IMR-90 (cell line): ENCODE measurements at regions not wholly inside any gene's neighbourhood (a gene's known extent, or its start where the extent isn't known, plus 50 kb on each side); places are given as distances from the start of the nearest gene placed in this dataset.
A peak's percentile ranks its signal among the peaks of the same experiment; 100 is the strongest.

Source experiments
- ATAC-seq: fragments of 200-7000 bp; cut with Tn5 transposase; 2 replicates; pipeline ENCODE4 v1.9.1; 2020; ENCODE audit warnings: low read depth, mild to moderate bottlenecking, moderate library complexity
- BruUV-seq: library from RNA; stranded (reverse); fragments of 400-500 nt; replicated peaks from 2 replicates; lab custom pipeline; 2021; lab: Mats Ljungman, UMichigan
- CTCF ChIA-PET: fragments of 300-600 bp; formaldehyde crosslinking; extraction: SDS; loops from one replicate; lab custom pipeline; 2021; ENCODE audit warnings: antibody characterized with exemption; lab: Yijun Ruan, JAX
- POLR2A ChIA-PET: fragments of 300-600 bp; sonication (Branson Sonifier 250); formaldehyde crosslinking; loops from one replicate; lab custom pipeline; 2022; ENCODE audit warnings: antibody characterized with exemption; ENCODE audit not compliant: unreplicated experiment; lab: Charles Lee
- DNase-seq: peaks from one replicate; pipeline ENCODE4 v3.0.0; 2013
- H2AFZ ChIP-seq: replicated peaks from 2 replicates; pipeline ENCODE3; 2013; ENCODE audit warnings: low read length, mild to moderate bottlenecking; ENCODE audit not compliant: poor library complexity
- H2AK5ac ChIP-seq: 2 replicates; pipeline ENCODE4 v1.6.1; 2013; ENCODE audit warnings: low read depth, low read length, inconsistent platforms
- H2AK9ac ChIP-seq: replicated peaks from 2 replicates; pipeline ENCODE3; 2013; ENCODE audit warnings: mild to moderate bottlenecking, low read depth, low read length, moderate library complexity; ENCODE audit not compliant: poor library complexity
- H2BK120ac ChIP-seq: 2 replicates; pipeline ENCODE4 v1.6.1; 2013; ENCODE audit warnings: low read depth, low read length, inconsistent platforms
- H2BK15ac ChIP-seq: 3 replicates; pipeline ENCODE4 v1.6.1; 2013; ENCODE audit warnings: low read depth, low read length, inconsistent platforms
- H2BK20ac ChIP-seq: 2 replicates; pipeline ENCODE4 v1.6.1; 2013; ENCODE audit warnings: low read depth, mild to moderate bottlenecking, inconsistent platforms, low read length, moderate library complexity
- H2BK5ac ChIP-seq: 2 replicates; pipeline ENCODE4 v1.6.1; 2013; ENCODE audit warnings: mild to moderate bottlenecking, low read depth, low read length, inconsistent platforms; ENCODE audit not compliant: poor library complexity, severe bottlenecking
- H3K14ac ChIP-seq: replicated peaks from 2 replicates; pipeline ENCODE4 v1.6.1; 2013; ENCODE audit warnings: low read depth, low read length, inconsistent platforms
- H3K18ac ChIP-seq: 2 replicates; pipeline ENCODE4 v1.6.1; 2013; ENCODE audit warnings: low read depth, low read length, control low read depth
- H3K23ac ChIP-seq: 2 replicates; pipeline ENCODE4 v1.6.1; 2013; ENCODE audit warnings: low read depth, low read length, inconsistent platforms
- H3K27ac ChIP-seq: 2 replicates; pipeline ENCODE4 v1.5.1; 2013; ENCODE audit warnings: mild to moderate bottlenecking, control low read depth, low read length; ENCODE audit not compliant: insufficient read depth
- H3K27me3 ChIP-seq: 2 replicates; pipeline ENCODE4 v1.6.1; 2013; ENCODE audit warnings: low read length; ENCODE audit not compliant: control insufficient read depth, insufficient read depth
- H3K36me3 ChIP-seq: 2 replicates; pipeline ENCODE4 v1.6.1; 2013; ENCODE audit warnings: low read length, mixed read lengths; ENCODE audit not compliant: control insufficient read depth, insufficient read depth
- H3K4ac ChIP-seq: 2 replicates; pipeline ENCODE4 v1.6.1; 2013; ENCODE audit warnings: low read depth, low read length, inconsistent platforms
- H3K4me1 ChIP-seq: 2 replicates; pipeline ENCODE4 v1.6.1; 2013; ENCODE audit warnings: low read length, mixed read lengths; ENCODE audit not compliant: control insufficient read depth, insufficient read depth
- H3K4me2 ChIP-seq: 2 replicates; pipeline ENCODE4 v1.6.1; 2013; ENCODE audit warnings: low read depth, mild to moderate bottlenecking, control low read depth, low read length, moderate library complexity
- H3K4me3 ChIP-seq: 2 replicates; pipeline ENCODE4 v1.5.1; 2013; ENCODE audit warnings: low read depth, mild to moderate bottlenecking, control low read depth, low read length, moderate library complexity; ENCODE audit not compliant: insufficient read depth
- H3K56ac ChIP-seq: 2 replicates; pipeline ENCODE4 v1.6.1; 2013; ENCODE audit warnings: low read length, inconsistent platforms; ENCODE audit not compliant: insufficient read depth; ENCODE audit errors: extremely low read depth
- H3K79me1 ChIP-seq, 2 experiments: 2 replicates each; pipeline ENCODE4 v1.6.1; 2013; ENCODE audit warnings: low read length in 2 of 2, inconsistent platforms in 1 of 2, low read depth in 1 of 2
- H3K9ac ChIP-seq: 2 replicates; pipeline ENCODE4 v1.6.1; 2013; ENCODE audit warnings: low read depth, low read length, control low read depth
- H3K9me1 ChIP-seq: 2 replicates; pipeline ENCODE4 v1.6.1; 2013; ENCODE audit warnings: low read length, inconsistent platforms; ENCODE audit not compliant: insufficient read depth
- H3K9me3 ChIP-seq: 2 replicates; pipeline ENCODE4 v1.6.1; 2013; ENCODE audit warnings: low read length; ENCODE audit not compliant: control insufficient read depth, insufficient read depth
- H4K20me1 ChIP-seq: 2 replicates; pipeline ENCODE4 v1.6.1; 2013; ENCODE audit warnings: low read length, inconsistent platforms; ENCODE audit not compliant: insufficient read depth
- H4K5ac ChIP-seq: 2 replicates; pipeline ENCODE4 v1.6.1; 2013; ENCODE audit warnings: mild to moderate bottlenecking, low read depth, low read length, control low read depth
- H4K8ac ChIP-seq, 2 experiments: 2 replicates each; pipeline ENCODE4 v1.6.1; 2013; ENCODE audit warnings: low read depth in 2 of 2, low read length in 2 of 2, control low read depth in 1 of 2, inconsistent platforms in 1 of 2
- H4K91ac ChIP-seq: 2 replicates; pipeline ENCODE4 v1.6.1; 2013; ENCODE audit warnings: low read depth, low read length, inconsistent platforms; ENCODE audit not compliant: insufficient read depth
- BHLHE40 ChIP-seq: fragments of 150-350 bp; IDR thresholded peaks from 2 replicates; pipeline ENCODE4 v1.6.1; 2016; ENCODE audit warnings: mild to moderate bottlenecking, low read depth, low read length
- CEBPB ChIP-seq: IDR thresholded peaks from 2 replicates; pipeline ENCODE4 v1.6.1; 2012; ENCODE audit warnings: low read depth, low read length, improper control_type of control experiment
- CHD1 ChIP-seq: IDR thresholded peaks from 2 replicates; pipeline ENCODE4 v1.6.1; 2012; ENCODE audit warnings: low read depth, low read length, improper control_type of control experiment
- FOS ChIP-seq: fragments of 150-350 bp; IDR thresholded peaks from 2 replicates; pipeline ENCODE4 v1.6.1; 2016; ENCODE audit warnings: low read depth, low read length
- MAFK ChIP-seq: IDR thresholded peaks from 2 replicates; pipeline ENCODE4 v1.6.1; 2012; ENCODE audit warnings: low read depth, low read length, improper control_type of control experiment
- MAZ ChIP-seq: IDR thresholded peaks from 2 replicates; pipeline ENCODE4 v1.6.1; 2012; ENCODE audit warnings: low read depth, mild to moderate bottlenecking, low read length, improper control_type of control experiment, moderate library complexity, borderline replicate concordance
- MXI1 ChIP-seq: IDR thresholded peaks from 2 replicates; pipeline ENCODE4 v1.6.1; 2012; ENCODE audit warnings: low read depth, mild to moderate bottlenecking, low read length, moderate library complexity, borderline replicate concordance
- NFE2L2 ChIP-seq: fragments of 150-350 bp; IDR thresholded peaks from 2 replicates; pipeline ENCODE4 v1.6.1; 2016; ENCODE audit warnings: low read depth, mild to moderate bottlenecking, low read length
- POLR2A ChIP-seq: IDR thresholded peaks from 2 replicates; pipeline ENCODE4 v1.6.1; 2012; ENCODE audit warnings: mild to moderate bottlenecking, low read depth, low read length
- RAD21 ChIP-seq: IDR thresholded peaks from 2 replicates; pipeline ENCODE4 v1.6.1; 2012; ENCODE audit warnings: low read length, improper control_type of control experiment
- RCOR1 ChIP-seq: IDR thresholded peaks from 2 replicates; pipeline ENCODE4 v1.6.1; 2012; ENCODE audit warnings: mild to moderate bottlenecking, low read length, improper control_type of control experiment; ENCODE audit not compliant: insufficient replicate concordance
- RFX5 ChIP-seq: IDR thresholded peaks from 2 replicates; pipeline ENCODE4 v1.8.0; 2012; ENCODE audit warnings: low read depth, mild to moderate bottlenecking, low read length, moderate library complexity
- SMC3 ChIP-seq: fragments of 150-350 bp; IDR thresholded peaks from 2 replicates; pipeline ENCODE4 v1.6.1; 2016; ENCODE audit warnings: low read depth, mild to moderate bottlenecking, antibody characterized with exemption, low read length, moderate library complexity
- USF2 ChIP-seq: fragments of 150-350 bp; IDR thresholded peaks from 2 replicates; pipeline ENCODE4 v1.6.1; 2017; ENCODE audit warnings: mild to moderate bottlenecking, antibody characterized with exemption, low read length, low read depth
- WGBS, 2 experiments: methylation state at CpG; one replicate each; pipeline versions ENCODE4 v1.1.5 to v1.1.7; 2013; ENCODE audit warnings: missing lambda C conversion rate in 2 of 2; ENCODE audit not compliant: insufficient read length in 1 of 2; ENCODE audit errors: extremely low coverage in 2 of 2; 5-methylcytosine and 5-hydroxymethylcytosine counted together
- dilution Hi-C: fragments of 300-500 bp; cut with HindIII; formaldehyde crosslinking; loops from one replicate; pipeline ENCODE4 v1.14.3; 2018; ENCODE audit warnings: low sequenced_read_pairs; ENCODE audit not compliant: unreplicated experiment
- in situ Hi-C: fragments of 300-500 bp; cut with MboI; formaldehyde crosslinking; loops from 3 replicates; pipeline ENCODE4 v1.14.3; 2019; ENCODE audit warnings: low sequenced_read_pairs, inconsistent platforms, mixed read lengths
- intact Hi-C: fragments of 100-400 bp; cut with micrococcal nuclease; formaldehyde crosslinking; loops from 2 replicates; pipeline ENCODE4 v1.10.0; 2022
- TF ChIP-seq, protein P1 (sequence below): fragments of 150-350 bp; IDR thresholded peaks from 2 replicates; pipeline ENCODE4 v1.6.1; 2016; ENCODE audit warnings: low read depth, mild to moderate bottlenecking, low read length, moderate library complexity, borderline replicate concordance
- TF ChIP-seq, protein P2 (sequence below): conservative IDR thresholded peaks from 2 replicates; pipeline ENCODE4 v1.5.1; 2012; ENCODE audit warnings: mild to moderate bottlenecking, low read depth, low read length, improper control_type of control experiment

DNA sequence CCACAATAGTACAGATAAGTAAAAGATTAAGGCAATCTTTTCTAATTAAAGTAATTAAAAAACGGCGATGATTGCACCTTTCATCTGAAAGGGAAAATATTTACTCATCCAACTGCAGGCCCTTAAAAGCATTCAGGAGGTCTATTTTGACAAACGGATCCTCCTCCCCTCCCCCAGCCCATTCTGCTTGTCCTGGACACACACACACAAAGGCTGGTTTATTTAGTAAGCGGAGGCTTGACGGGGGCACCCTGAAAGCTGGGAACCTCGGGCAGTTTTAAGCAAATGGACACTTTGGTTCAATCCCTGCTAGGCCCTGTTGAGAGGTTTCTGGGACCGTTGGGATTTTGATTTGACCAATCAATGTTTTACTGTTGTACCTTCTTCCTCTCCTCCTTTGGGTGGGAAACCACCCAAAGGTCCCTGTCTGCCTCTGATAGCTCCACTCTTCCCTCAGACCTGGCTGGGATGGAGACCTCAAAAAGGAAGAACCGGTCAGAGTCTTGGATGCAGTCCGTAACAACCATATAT, 135.8 kb upstream of the HAAO start:
- dilution Hi-C loops = no loop called here
- intact Hi-C loops = no loop called here
- peak overlapping the region; percentile 88; the same call in 1 of the 2 replicates for H3K4ac ChIP-seq
- H3K79me1 ChIP-seq = peaks cover 0 to 5% of the 10 kb centered on the region in 2 experiments; a peak in 1 of 4 replicates
- no peak overlapping the region for H3K18ac ChIP-seq
- DNase-seq (no peak), ATAC-seq (no peak)
- peak overlapping the region; percentile 26; the same call in 1 of the 2 replicates for H2BK120ac ChIP-seq
- no peak overlapping the region for H2AFZ ChIP-seq
- H2AK9ac ChIP-seq = no peak overlapping the region
- no peak overlapping the region for H3K14ac ChIP-seq
- H3K23ac ChIP-seq = no peak overlapping the region
- H4K5ac ChIP-seq = no peak overlapping the region
- H3K56ac ChIP-seq = no peak overlapping the region
- H2BK5ac ChIP-seq = no peak overlapping the region
- H4K91ac ChIP-seq = 0 out of 2 replicates have a peak overlapping the region, but pooled peaks have one; percentile 26
- in situ Hi-C loops = no loop called here
- no peak overlapping the region for H3K4me3 ChIP-seq
- BruUV-seq = no TSS peak
- TF ChIP-seq POLR2A = no peak
- no peak for TF ChIP-seq CHD1
- no peak for TF ChIP-seq FOS
- TF ChIP-seq, protein P1, sequence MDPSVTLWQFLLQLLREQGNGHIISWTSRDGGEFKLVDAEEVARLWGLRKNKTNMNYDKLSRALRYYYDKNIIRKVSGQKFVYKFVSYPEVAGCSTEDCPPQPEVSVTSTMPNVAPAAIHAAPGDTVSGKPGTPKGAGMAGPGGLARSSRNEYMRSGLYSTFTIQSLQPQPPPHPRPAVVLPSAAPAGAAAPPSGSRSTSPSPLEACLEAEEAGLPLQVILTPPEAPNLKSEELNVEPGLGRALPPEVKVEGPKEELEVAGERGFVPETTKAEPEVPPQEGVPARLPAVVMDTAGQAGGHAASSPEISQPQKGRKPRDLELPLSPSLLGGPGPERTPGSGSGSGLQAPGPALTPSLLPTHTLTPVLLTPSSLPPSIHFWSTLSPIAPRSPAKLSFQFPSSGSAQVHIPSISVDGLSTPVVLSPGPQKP = no peak
- TF ChIP-seq CEBPB = no peak
- TF ChIP-seq MAFK = no peak
- TF ChIP-seq NFE2L2 = no peak
- no peak for TF ChIP-seq SMC3
- TF ChIP-seq RFX5 = no peak
- no peak for TF ChIP-seq RCOR1
- TF ChIP-seq MAZ = no peak
- no peak for TF ChIP-seq USF2
- no peak for TF ChIP-seq RAD21
- no peak for TF ChIP-seq MXI1
- TF ChIP-seq, protein P2, sequence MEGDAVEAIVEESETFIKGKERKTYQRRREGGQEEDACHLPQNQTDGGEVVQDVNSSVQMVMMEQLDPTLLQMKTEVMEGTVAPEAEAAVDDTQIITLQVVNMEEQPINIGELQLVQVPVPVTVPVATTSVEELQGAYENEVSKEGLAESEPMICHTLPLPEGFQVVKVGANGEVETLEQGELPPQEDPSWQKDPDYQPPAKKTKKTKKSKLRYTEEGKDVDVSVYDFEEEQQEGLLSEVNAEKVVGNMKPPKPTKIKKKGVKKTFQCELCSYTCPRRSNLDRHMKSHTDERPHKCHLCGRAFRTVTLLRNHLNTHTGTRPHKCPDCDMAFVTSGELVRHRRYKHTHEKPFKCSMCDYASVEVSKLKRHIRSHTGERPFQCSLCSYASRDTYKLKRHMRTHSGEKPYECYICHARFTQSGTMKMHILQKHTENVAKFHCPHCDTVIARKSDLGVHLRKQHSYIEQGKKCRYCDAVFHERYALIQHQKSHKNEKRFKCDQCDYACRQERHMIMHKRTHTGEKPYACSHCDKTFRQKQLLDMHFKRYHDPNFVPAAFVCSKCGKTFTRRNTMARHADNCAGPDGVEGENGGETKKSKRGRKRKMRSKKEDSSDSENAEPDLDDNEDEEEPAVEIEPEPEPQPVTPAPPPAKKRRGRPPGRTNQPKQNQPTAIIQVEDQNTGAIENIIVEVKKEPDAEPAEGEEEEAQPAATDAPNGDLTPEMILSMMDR = no peak
- TF ChIP-seq BHLHE40 = no peak
- 0 out of 2 replicates have a peak overlapping the region, but pooled peaks have one; percentile 18 for H2AK5ac ChIP-seq
- H3K27ac ChIP-seq = no peak overlapping the region
- ChIA-PET CTCF (no interaction called here), POLR2A (no interaction called here)
- H2BK15ac ChIP-seq = peak overlapping the region; percentile 62; the same call in 1 of the 3 replicates
- no peak overlapping the region for H3K4me2 ChIP-seq
- 14% methylated on average over 2 of the region's 9 CpGs; no CpG with 5 or more reads in 1 of the 2 experiments for WGBS, 2 experiments
- H3K9ac ChIP-seq = no peak overlapping the region
- H3K9me1 ChIP-seq = peaks cover 36% of the 10 kb centered on the region
- no peaks in the 10 kb centered on the region for H4K20me1 ChIP-seq
- no peaks in the 10 kb centered on the region for H3K27me3 ChIP-seq
- no peaks in the 10 kb centered on the region for H3K36me3 ChIP-seq
- no peaks in the 10 kb centered on the region for H3K9me3 ChIP-seq
- peak overlapping the region in 1 of 2 experiments; percentile 29; a peak in 1 of 4 replicates for H4K8ac ChIP-seq
- H3K4me1 ChIP-seq = peaks cover 66% of the 10 kb centered on the region
- H2BK20ac ChIP-seq = 0 out of 2 replicates have a peak overlapping the region, but pooled peaks have one; percentile 13
